SK-N-MC (cell line): ENCODE measurements at regions not wholly inside any gene's neighbourhood (a gene's known extent, or its start where the extent isn't known, plus 50 kb on each side); places are given as distances from the start of the nearest gene placed in this dataset.

Experiments
- EZH2 ChIP-seq: fragments of 200-600 bp; sonication (generic); IDR thresholded peaks from one replicate; pipeline ENCODE4 v1.6.1; 2017; ENCODE audit warnings: antibody characterized with exemption
- FOXP2 ChIP-seq: optimal IDR thresholded peaks from 2 replicates; pipeline ENCODE3; 2011; ENCODE audit warnings: mild to moderate bottlenecking, moderate library complexity; ENCODE audit not compliant: insufficient read depth; ENCODE audit errors: extremely low read length, control extremely low read depth
- POLR2AphosphoS5 ChIP-seq: IDR thresholded peaks from 2 replicates; pipeline ENCODE4 v1.6.1; 2012; ENCODE audit warnings: mild to moderate bottlenecking, low read depth, low read length, borderline replicate concordance

DNA sequence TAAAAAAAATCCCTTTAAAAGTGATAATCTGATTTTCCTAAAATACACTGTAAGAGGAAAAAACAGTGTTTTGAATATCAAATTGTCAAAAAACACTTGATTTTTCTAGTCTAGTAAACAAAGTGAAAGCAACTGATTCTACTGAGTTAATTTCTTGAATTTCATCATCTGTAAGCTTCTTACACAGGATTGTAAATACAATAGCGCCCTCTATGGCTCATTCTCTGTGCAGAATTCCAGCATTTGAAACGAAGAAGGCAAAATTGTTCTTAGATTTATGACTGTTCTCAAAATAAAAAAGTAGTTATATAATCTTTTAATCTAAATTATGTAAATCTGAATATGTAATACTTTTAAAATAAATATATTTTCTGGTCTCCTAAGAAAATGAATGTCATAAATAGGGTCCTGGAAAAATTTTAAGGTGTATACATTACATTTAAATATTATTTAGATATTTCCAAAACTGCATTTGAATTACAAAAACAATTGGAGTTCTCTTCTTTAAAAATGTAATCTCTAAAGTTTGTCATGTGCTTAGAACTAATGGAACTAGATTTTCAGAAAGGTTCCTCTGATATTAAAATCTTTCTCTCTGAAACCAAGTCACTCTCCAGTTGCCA is 176.9 kb upstream of the MC4R start:
- TF ChIP-seq POLR2AphosphoS5 (no peak), EZH2 (no peak), FOXP2 (no peak)
